Thyroid gland (tissue), 4 donors: ENCODE measurements at regions not wholly inside any gene's neighbourhood (a gene's known extent, or its start where the extent isn't known, plus 50 kb on each side); places are given as distances from the start of the nearest gene placed in this dataset.

ENCODE experiments used
- DNase-seq, 2 donors: peaks; one replicate each; pipeline ENCODE4 v3.0.0-alpha.2; 2019
- H3K27ac ChIP-seq, 3 donors: fragments of 200-600 bp; sonication (generic); 1 replicate in 2 of 3; 2 replicates in 1 of 3; pipeline ENCODE4 v1.5.1; 2016 to 2019; ENCODE audit warnings: mild to moderate bottlenecking in 1 of 3, moderate library complexity in 1 of 3
- H3K27me3 ChIP-seq: fragments of 200-600 bp; sonication (generic); one replicate; pipeline ENCODE4 v1.5.1; 2019
- H3K36me3 ChIP-seq, 2 donors: fragments of 200-600 bp; sonication (generic); one replicate each; pipeline ENCODE4 v1.5.1; 2016 to 2019
- H3K4me1 ChIP-seq, 2 donors: fragments of 200-600 bp; sonication (generic); one replicate each; pipeline ENCODE4 v1.5.1; 2017 to 2019
- H3K4me3 ChIP-seq, 3 donors: fragments of 200-600 bp; sonication (generic); replicated peaks in 1 of 3; 1 replicate in 2 of 3; 2 replicates in 1 of 3; pipeline ENCODE4 v1.5.1; 2016; ENCODE audit warnings: mild to moderate bottlenecking in 1 of 3
- H3K9me3 ChIP-seq: fragments of 200-600 bp; sonication (generic); one replicate; pipeline ENCODE4 v1.5.1; 2017
- POLR2A ChIP-seq, 2 donors: fragments of 450-650 bp; IDR thresholded peaks; one replicate each; pipeline ENCODE4 v1.6.1; 2017; ENCODE audit warnings: antibody characterized with exemption in 2 of 2, mild to moderate bottlenecking in 2 of 2, moderate library complexity in 1 of 2
- WGBS, 2 donors: methylation state at CpG; one replicate each; pipeline ENCODE4 v1.1.5; 2017; 5-methylcytosine and 5-hydroxymethylcytosine counted together
- intact Hi-C: fragments of 100-400 bp; cut with DNase I; formaldehyde crosslinking; loops from one replicate; pipeline ENCODE4 v1.15.1; 2023
- TF ChIP-seq, protein P1 (sequence below), 6 experiments: fragments of 200-600 bp in 3 of 6; fragments of 450-650 bp in 3 of 6; sonication (generic) in 3 of 6; IDR thresholded peaks; one replicate each; pipeline ENCODE4 v1.5.1; 2016 to 2019; ENCODE audit warnings: antibody characterized with exemption in 6 of 6, mild to moderate bottlenecking in 2 of 6, inconsistent platforms in 1 of 6, moderate library complexity in 1 of 6

DNA sequence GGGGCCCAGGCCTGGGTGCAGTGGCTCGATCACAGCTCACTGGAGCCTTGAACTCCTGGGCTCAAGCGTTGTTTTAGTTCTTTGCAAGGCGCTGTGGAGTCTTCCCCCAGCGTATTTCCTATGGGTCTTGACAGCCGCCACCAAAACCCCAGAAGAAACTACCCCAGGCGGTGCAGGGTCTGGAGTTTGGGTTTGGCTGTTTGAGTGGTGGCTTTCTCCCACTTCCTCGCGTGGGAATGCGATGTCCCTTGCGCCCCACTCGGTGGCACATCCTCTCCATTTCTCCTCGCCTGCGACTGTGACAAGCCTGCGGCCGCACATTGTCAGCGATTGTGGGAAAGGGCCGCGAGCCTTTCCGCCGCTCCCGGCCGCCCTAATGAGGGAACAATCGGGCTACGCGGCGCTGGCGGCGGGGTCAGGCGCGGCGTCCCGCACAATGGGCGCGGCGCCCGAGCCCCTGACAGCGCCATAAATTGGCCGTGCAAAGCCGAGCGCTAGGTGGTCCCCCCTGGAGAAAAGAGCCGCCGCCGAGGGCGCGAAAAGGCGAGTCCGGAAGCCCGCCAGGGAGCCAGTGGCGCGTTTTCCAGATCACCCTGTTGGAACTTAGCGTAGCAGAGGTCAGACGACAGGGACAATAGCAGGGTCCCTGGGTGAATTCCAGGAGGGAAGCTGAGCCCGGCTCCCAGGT lies 194.9 kb upstream of the POU3F3 start:
- intact Hi-C loops: no loop called here
- Histone ChIP-seq H3K36me3 (no peaks in the 10 kb centered on the region), H3K27ac (no peak overlapping the region), H3K4me3 (no peak overlapping the region), H3K27me3 (no peaks in the 10 kb centered on the region), H3K4me1 (no peaks in the 10 kb centered on the region), H3K9me3 (no peaks in the 10 kb centered on the region)
- 30 to 38% methylated on average over 21 to 43 of the region's 53 CpGs for WGBS, 2 donors
- no peak for TF ChIP-seq POLR2A (IDR thresholded peaks at IDR 0.05)
- TF ChIP-seq, protein P1, sequence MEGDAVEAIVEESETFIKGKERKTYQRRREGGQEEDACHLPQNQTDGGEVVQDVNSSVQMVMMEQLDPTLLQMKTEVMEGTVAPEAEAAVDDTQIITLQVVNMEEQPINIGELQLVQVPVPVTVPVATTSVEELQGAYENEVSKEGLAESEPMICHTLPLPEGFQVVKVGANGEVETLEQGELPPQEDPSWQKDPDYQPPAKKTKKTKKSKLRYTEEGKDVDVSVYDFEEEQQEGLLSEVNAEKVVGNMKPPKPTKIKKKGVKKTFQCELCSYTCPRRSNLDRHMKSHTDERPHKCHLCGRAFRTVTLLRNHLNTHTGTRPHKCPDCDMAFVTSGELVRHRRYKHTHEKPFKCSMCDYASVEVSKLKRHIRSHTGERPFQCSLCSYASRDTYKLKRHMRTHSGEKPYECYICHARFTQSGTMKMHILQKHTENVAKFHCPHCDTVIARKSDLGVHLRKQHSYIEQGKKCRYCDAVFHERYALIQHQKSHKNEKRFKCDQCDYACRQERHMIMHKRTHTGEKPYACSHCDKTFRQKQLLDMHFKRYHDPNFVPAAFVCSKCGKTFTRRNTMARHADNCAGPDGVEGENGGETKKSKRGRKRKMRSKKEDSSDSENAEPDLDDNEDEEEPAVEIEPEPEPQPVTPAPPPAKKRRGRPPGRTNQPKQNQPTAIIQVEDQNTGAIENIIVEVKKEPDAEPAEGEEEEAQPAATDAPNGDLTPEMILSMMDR (IDR thresholded peaks at IDR 0.05): no peak
- no peak for DNase-seq

DNA sequence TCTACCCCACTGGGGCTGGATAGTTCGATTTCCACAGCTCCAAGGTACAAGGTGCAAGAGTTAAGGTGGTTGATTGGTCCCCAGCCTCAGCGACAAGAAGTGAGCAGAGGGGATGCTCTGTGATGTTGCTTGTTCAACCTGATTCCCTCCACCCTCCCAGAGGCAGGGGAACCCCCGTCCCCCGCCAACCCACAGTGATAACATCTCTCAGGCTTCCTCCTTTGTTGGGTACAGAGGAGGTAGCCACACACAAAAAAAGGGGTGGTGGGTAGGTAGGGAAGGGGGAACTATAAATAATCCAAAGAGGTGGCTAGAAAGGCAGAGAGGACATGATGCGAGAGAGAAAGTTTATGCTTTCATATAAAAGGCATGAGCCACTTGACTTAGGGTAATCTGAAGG lies 192.9 kb upstream of the POU3F3 start:
- Histone ChIP-seq H3K27me3 (no peaks in the 10 kb centered on the region), H3K4me1 (no peaks in the 10 kb centered on the region), H3K9me3 (no peaks in the 10 kb centered on the region), H3K27ac (no peak overlapping the region), H3K36me3 (no peaks in the 10 kb centered on the region), H3K4me3 (no peak overlapping the region)
- no peak for TF ChIP-seq POLR2A (IDR thresholded peaks at IDR 0.05)
- TF ChIP-seq, protein P1 (IDR thresholded peaks at IDR 0.05): no peak
- WGBS, 2 donors: 86 to 90% methylated on average over 5 of the region's 5 CpGs
- intact Hi-C loops: no loop called here
- DNase-seq: no peak

DNA sequence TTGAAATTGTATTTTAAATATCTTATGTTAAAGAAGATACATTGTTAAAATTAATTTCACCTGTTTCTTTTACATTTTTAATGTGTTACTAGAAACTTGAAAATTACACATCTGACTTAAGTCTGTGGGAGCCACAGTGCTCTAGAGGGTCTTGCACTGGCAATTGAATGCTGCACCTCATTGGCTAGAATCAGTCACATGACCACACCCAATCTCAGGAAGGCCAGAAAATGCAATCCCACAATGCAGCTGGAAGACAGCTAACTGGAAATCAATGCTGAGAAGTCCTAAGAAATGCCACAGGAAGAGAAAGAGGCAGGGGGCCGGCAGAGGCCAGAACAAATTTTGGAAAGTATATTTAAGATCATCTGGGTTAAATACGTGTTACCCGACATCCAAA lies 189.2 kb upstream of the POU3F3 start:
- no peak for TF ChIP-seq POLR2A (IDR thresholded peaks at IDR 0.05)
- TF ChIP-seq, protein P1 (IDR thresholded peaks at IDR 0.05): no peak

DNA sequence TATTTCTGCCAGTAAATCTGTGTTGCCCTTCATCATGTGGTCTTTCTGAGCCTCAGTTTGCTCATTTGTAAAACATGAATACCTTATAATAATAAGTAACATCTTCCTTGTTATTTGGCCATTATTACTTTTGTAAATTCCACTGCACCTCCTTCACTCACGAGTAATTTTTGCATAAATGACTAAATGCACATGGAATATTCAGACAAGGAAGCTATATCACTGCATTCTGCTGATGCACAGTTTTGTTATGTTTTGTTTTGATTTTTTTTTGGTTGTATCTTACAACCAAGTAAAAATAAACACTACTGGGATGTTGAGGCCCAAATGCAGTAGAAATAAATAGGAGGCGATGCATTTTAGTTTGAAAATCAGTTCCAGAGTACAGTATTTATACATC lies 185.3 kb upstream of the POU3F3 start:
- 96 to 97% methylated on average over 2 of the region's 2 CpGs for WGBS, 2 donors
- intact Hi-C loops: no loop called here
- Histone ChIP-seq H3K4me3 (no peak overlapping the region), H3K36me3 (no peaks in the 10 kb centered on the region), H3K4me1 (no peaks in the 10 kb centered on the region), H3K9me3 (no peaks in the 10 kb centered on the region), H3K27ac (no peak overlapping the region), H3K27me3 (no peaks in the 10 kb centered on the region)
- TF ChIP-seq, protein P1 (IDR thresholded peaks at IDR 0.05): no peak
- TF ChIP-seq POLR2A (IDR thresholded peaks at IDR 0.05): no peak
- DNase-seq: no peak

More for the DNA sequence above, 189.2 kb upstream of the POU3F3 start:
- H3K4me1 ChIP-seq: no peaks in the 10 kb centered on the region
- WGBS, 2 donors: 89 to 92% methylated on average over 3 of the region's 3 CpGs
- DNase-seq: no peak
- H3K27ac ChIP-seq: no peak overlapping the region
- H3K27me3 ChIP-seq: no peaks in the 10 kb centered on the region
- H3K9me3 ChIP-seq: no peaks in the 10 kb centered on the region
- H3K4me3 ChIP-seq: no peak overlapping the region
- intact Hi-C loops: no loop called here
- H3K36me3 ChIP-seq: no peaks in the 10 kb centered on the region

DNA sequence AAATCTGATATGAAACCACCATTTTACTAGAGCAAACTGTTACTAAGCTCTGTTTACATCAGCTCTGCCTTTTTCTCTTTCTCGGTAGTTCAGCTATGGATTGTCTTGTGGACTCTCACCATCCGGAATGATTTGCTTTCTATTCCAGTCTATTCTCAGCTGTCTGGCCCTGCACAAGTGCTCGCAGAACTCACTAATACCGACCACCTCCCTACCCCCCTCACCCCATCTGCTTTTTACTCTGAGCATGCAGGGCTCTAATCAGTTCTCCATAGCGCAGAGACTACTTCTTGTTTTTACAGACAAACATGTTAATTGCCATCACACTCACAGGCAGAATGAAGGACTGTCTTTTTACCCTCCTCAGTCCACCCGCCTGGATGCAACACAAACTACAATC lies 180.7 kb upstream of the POU3F3 start:
- TF ChIP-seq POLR2A (IDR thresholded peaks at IDR 0.05): no peak
- TF ChIP-seq, protein P1 (IDR thresholded peaks at IDR 0.05): no peak
- H3K36me3 ChIP-seq: no peaks in the 10 kb centered on the region
- 47 to 48% methylated on average over 6 of the region's 6 CpGs for WGBS, 2 donors
- DNase-seq: no peak
- H3K27me3 ChIP-seq: no peaks in the 10 kb centered on the region
- no peaks in the 10 kb centered on the region for H3K9me3 ChIP-seq
- intact Hi-C loops: no loop called here
- no peak overlapping the region for H3K27ac ChIP-seq
- no peak overlapping the region for H3K4me3 ChIP-seq
- H3K4me1 ChIP-seq: no peaks in the 10 kb centered on the region
